HFF-Myc (cell line): ENCODE measurements at regions not wholly inside any gene's neighbourhood (a gene's known extent, or its start where the extent isn't known, plus 50 kb on each side); places are given as distances from the start of the nearest gene placed in this dataset.

ENCODE experiments used
- DNase-seq: peaks from one replicate; pipeline ENCODE4 v3.0.0-alpha.2; 2011; ENCODE audit warnings: low read depth; ENCODE audit errors: extremely low read depth
- H3K4me3 ChIP-seq: replicated peaks from 2 replicates; pipeline ENCODE4 v1.5.1; 2011; ENCODE audit warnings: low read depth, mild to moderate bottlenecking, control low read depth, low read length
- TF ChIP-seq, protein P1 (sequence below): IDR thresholded peaks from 2 replicates; pipeline ENCODE4 v1.5.1; 2012; ENCODE audit warnings: mild to moderate bottlenecking, low read depth, low read length, control low read depth; ENCODE audit errors: missing control alignments

DNA sequence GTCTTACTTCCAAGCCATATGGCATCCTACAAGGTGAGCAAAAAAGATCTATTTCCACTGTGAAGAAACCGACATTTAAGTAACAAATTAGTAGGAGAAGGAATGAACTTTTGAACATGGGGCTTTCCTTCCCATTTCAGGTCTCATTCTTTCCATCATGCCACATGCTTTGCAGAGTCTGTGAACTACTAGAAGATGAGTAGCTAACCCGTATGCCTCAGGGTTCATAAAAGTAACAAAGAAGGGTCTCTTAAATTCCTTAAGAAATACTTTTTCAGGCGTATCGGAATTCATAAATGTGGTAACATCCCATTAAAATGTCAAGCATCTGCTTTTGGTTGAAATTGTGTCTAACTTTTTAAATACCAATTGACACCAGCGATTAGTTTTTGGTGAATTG lies 81.3 kb upstream of the TNS3 start:
- TF ChIP-seq, protein P1, sequence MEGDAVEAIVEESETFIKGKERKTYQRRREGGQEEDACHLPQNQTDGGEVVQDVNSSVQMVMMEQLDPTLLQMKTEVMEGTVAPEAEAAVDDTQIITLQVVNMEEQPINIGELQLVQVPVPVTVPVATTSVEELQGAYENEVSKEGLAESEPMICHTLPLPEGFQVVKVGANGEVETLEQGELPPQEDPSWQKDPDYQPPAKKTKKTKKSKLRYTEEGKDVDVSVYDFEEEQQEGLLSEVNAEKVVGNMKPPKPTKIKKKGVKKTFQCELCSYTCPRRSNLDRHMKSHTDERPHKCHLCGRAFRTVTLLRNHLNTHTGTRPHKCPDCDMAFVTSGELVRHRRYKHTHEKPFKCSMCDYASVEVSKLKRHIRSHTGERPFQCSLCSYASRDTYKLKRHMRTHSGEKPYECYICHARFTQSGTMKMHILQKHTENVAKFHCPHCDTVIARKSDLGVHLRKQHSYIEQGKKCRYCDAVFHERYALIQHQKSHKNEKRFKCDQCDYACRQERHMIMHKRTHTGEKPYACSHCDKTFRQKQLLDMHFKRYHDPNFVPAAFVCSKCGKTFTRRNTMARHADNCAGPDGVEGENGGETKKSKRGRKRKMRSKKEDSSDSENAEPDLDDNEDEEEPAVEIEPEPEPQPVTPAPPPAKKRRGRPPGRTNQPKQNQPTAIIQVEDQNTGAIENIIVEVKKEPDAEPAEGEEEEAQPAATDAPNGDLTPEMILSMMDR: no peak
- no peak for DNase-seq
- no peak overlapping the region for H3K4me3 ChIP-seq

DNA sequence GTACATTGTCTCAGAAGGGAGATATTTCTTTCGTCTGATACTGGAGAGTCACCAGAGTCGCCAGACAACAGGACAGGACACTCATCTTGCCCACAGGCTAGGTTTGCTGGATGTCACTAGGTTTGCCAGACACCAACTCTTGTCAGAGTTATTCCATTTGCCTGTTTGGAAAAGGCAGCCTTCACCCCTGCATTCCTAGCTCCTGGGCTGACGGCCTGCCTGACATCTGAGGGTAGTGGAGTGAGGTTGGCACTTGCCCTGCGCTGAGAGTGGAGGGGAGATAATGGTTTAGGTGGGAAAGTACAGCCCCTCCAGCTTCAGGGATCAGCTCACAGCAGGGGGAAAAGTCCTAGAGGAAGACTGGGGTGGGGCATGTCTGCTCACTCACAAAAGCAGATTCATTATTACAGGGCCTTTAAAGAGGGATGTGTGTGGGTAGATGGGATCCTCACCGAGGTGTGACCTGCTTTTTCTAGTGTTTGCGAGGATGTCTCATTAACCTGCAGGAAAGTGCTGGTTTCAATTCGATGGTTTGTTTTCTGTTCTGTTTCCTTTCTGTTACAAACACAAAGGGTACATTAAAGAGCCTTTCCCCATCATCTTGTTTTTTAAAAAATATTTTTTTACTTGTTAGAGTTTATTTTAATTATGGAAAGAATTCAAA lies 79.3 kb upstream of the TNS3 start:
- TF ChIP-seq, protein P1: no peak
- H3K4me3 ChIP-seq: no peak overlapping the region
- DNase-seq: no peak

DNA sequence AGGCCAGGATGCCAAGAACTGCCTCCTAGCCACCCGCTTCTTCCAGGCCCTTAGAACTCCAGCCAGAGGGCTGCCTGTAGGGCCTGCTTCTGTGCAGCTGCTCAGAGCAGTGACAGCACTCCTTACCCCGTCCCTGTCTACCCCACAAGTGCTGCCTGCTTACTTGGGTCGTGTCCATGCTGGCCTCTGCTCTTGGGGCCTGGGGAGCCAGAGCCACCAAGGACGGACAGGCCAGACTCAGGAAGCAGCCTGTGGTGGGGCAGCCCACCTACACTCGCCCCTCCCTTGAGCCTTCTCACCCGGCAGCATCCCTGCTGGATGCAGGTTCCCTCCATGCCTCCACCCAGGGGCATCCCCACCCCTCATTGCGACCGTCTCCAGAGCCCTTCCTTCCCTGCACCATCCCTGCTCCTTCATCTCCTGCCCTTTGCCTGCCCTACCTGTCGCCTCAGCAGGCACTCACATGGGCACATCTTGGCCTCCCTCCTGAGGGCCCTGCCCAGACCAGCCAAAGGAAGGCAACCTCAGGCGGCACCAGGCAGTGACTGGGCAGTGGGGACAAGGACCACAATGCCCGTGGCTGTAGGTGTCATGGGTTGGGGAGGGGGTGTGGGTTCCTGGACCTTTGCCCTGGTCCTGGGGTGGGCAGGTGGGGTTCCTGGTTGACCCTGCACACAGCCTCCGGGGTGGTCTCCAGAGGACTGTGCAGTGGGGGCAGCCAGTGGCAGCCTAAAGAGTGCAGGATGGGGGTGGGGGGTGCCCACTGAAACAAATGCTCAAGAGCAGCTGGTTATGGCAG lies 78.0 kb upstream of the TNS3 start:
- no peak for DNase-seq
- TF ChIP-seq, protein P1: no peak
- H3K4me3 ChIP-seq: no peak overlapping the region

DNA sequence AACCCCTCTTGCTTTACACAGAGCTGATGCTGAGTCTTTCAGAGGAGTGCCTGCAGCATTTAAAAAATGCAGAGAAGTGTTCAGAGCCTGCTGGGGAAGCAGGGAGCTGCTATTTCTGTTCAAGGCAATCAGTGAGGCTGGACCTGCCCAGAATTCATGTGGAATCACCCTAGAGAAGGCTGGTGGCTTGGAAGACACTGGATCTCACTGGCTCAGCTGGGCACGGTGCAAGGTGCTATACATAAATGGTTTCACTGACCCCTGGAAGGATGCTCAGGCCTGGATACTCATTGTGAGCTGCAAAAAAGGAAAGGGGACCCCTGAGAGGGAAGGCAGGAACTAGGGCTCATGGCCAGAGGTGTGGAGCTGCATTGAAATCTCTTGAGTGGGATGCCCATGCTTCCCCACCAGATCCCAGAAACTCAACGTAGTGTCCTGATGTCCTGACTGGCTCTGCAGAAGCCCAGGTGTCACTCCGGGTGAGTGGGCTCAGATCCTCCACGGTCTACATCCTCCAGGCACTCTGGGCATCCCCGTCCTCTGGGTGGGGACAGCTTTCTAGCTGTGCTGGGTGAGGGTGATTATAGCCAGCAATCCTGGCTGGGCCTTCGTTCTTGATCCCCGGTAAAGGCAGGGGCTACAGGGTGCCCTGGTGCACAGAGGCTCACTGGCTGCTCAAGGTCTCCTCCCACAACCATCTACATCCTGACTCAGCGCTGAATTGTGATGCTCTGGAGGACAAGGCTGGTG lies 77.2 kb upstream of the TNS3 start:
- TF ChIP-seq, protein P1: no peak
- no peak for DNase-seq
- no peak overlapping the region for H3K4me3 ChIP-seq

DNA sequence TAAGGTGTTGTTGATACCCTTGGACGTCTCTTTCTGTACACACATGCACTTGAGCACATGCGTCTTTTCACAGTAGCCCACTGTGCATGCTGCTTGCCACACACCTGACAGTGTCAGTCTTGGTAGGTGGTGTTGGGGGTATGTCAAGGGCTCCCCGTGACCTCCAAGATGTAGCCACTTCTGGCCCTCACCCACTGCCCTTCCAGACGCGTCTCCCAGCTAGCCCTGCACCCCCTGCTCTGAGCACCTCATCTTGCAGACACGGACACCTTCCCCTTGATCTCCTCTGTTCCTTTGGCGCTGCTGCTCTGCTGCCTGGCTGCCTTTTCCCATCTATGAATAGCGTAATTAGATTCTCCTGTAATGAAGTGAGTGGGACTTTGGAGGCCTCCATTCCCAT lies 75.2 kb upstream of the TNS3 start:
- H3K4me3 ChIP-seq: no peak overlapping the region
- TF ChIP-seq, protein P1: no peak
- no peak for DNase-seq

DNA sequence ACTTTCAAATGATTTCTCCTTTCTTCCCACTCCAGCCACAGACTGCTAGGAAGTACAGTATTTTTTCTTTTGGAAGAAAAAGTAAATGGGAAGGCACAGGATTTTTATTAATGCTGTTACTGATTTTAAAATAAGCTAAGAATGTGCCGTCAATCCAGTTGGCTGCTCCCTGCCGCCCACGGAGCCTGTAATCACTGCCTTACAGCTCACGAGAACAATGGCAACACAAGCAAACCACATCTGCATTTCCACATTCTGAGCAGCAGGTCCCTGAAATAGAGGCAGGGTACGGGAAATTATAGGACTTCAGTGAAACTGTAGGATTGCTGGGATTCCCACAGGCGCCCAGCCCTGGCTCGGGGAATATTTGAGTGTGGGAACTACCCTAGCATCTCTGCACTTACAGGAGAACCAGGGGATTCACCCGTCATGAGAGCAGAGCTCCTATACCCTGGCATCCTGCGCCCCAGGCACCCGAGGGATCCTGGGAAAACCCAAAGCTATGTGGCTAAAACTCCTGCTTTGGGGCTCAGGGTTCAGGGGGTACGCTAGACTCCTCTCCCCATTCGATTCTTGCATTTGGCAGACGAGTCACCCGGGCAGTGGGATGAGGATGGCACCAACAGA lies 72.9 kb upstream of the TNS3 start:
- no peak for DNase-seq
- TF ChIP-seq, protein P1: no peak
- no peak overlapping the region for H3K4me3 ChIP-seq
